Lung microvascular endothelial cell (primary cell): ENCODE measurements at regions not wholly inside any gene's neighbourhood (a gene's known extent, or its start where the extent isn't known, plus 50 kb on each side); places are given as distances from the start of the nearest gene placed in this dataset.
A peak's percentile ranks its signal among the peaks of the same experiment; 100 is the strongest.

Experiments used
- DNase-seq, 2 donors: peaks; one replicate each; pipeline versions ENCODE4 v3.0.0 to v3.0.0-alpha.2; 2010; ENCODE audit warnings: low read depth in 2 of 2

DNA sequence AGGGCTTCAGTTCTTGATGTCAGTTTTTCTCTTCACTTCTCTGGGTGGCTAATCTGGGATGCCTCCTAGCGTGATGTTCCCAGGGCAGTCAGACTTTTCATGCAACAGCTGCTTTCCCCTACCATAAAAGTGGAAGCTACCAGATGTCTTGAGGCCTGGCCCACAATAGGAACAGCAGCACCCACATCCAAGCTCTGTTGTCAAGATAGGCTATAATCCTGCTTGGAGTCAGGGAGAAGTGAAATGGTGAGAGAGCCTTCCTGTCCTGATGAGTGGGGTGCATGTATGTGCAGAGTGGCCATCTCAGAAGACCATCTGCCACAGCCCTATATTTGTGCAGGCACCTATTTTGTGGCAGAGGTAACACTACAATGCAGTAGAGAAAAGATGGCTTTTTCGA lies 108.0 kb downstream of the HTR5A start:
- no peak for DNase-seq

DNA sequence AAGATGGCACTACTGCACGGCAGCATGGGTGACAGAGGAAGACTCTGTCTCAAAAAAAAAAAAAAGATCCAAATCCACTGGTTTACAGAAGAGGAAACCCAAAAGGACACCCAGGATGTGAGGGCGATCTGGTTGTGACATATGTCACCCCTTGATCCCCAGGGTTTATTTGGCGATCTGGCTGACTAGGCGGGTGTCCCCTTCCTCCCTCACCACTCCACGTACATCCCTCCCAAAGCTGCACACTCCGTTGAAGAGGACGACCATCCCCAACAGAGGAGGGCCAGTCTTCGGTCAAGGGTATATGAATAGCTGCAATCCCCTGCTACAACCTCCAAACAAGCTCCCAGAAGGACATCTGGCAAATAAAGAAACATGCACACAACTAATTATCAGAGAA lies 111.6 kb downstream of the HTR5A start:
- no peak for DNase-seq

DNA sequence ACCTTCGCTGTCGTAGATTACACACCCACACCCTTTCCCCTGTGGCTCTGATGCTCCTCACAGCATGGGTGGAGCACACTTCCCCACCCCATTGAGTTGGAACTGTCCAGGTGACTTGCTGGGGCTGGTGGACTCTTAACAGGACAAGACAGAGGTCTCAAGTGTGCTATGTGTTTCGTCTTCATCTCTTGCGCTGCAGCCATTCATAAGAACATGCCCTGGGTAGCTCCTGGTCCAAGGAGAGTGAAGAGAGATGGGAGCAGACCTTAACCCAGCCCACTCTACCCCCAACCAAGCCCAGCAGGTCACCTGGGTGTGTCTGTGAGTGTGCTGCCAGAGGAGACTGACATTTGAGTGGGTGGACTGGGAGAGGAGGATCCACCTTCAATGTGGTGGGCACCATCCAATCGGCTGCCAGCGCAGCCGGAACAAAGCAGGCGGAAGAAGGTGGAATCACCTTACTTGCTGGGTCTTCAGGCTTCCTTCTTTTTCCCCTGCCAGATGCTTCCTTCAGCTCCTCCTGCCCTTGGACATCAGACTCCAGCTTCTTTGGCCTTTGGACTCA lies 112.4 kb downstream of the HTR5A start:
- DNase-seq: no peak

DNA sequence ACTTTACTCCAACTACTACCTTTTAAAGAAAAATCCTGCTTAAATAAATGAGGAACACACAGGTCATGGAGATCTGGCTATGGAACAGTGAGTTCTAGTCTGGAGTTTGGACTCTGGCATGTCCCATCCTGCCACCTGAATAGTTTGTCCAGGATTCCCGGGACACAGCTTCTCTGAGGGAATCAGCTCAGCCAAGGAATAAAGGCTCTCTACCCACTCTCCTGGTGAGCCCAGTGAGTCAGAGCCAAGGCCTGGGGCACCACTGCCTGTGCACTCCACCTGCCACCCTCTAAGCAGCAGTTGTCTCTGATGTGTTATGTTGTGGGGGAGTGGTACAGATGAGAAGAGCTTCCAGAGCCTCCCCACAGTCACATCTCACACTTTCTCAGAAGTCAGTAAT lies 113.5 kb downstream of the HTR5A start:
- DNase-seq: no peak

DNA sequence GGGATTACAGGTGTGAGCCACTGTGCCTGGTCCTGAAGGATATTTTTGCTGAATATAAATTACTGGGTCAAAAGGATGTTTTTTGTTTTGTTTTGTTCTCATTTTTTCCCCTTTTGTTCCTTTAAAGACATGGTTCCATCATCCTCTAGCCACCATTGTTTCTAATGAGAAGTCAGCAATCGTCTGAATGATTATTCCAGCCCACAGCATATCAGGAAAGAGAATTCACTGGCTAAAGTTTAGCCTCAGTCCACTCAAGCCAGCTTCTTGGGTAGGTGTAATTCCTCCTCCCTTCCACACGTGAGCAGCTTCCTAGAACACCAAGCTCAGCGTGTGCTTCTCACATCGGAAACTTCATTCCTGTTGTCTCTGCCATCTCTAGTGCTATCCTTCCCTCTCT lies 112.8 kb upstream of the INSIG1 start:
- no peak for DNase-seq

DNA sequence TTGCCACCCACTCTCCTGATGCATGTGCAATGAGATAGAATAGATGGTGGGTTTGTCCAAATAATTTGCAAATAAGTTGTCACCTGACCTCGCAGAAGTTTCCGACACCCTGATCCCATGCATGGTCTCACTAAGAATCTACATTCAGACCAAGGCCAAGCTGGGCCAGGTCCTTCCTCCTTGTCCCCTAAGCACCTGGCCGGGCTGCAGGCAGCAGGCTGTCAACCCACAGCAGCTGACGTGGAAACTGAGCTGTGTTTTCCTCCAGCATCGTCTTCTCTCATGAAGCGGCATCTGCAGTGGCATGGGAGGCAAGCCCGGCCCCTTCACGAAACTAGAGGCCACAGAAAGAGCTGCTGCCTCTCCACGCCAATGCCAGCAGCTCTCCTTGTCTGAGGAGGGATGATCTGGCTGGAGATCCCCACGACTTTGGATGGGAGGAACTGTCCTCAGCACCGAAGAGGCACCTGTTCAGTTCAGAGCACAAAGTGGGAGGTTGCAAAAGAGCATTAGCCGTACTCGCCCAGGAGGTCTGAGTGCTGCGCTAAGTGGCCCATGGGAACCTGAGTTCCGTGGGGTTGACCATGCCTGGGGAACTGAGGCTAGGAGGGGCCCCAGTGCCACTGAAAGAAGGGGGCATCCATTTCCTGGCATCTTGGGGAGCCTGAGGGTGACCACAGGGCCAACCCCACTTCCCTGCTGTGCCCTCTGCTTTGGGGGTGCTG lies 110.5 kb upstream of the INSIG1 start:
- no peak for DNase-seq

DNA sequence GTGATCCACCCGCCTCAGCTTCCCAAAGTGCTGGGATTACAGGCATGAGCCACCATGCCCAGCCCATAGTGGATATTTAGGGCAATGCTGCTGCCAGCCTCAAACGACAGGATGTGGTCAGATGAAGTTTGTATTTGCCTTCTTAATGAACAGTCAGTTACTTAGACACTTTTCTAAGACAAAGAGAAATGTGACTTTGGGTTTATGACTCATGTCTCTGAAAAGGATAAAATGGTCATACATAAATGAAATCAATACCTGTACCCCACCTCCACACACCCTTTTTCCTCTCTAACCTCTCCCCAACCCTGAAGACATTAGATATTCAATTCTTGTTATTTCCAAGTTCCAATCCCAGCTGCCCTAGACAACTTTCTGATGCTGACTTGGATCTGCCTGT lies 109.3 kb upstream of the INSIG1 start:
- no peak for DNase-seq

DNA sequence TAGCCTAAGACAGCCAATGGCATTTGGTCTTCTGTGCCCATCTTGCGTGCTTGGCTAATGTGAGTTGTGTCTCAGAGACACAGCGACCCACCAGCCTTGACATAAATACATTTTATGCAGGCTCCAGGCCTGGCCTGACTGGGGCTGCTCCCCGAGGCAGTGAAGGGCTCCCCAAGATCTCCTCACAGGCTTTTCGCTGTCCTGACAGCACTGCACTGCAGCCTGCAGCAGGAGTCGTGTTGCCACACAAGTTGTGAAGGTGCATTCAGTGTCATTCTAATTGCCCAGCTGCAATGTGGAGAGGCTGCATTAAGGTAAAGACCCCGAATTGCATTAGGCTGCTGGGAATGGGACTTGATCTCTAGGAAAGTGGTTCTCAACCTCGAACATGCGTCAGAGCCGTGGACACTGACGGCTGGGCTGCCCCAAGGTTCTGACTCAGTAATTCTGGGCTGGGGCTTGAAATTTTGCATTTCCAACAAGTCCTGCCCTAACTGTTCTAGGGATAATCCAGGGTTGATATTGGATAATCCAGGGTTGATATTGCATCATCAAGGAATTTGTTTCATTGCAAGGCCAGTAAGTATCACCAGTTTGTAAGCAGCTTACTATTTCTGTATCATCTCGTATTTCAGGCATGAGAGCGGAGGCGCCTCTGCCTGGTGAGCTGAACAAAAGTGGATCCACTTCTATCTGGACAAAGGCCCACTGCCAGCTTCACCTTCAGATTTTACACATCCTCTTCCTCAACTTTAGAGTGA lies 108.7 kb upstream of the INSIG1 start:
- no peak for DNase-seq

DNA sequence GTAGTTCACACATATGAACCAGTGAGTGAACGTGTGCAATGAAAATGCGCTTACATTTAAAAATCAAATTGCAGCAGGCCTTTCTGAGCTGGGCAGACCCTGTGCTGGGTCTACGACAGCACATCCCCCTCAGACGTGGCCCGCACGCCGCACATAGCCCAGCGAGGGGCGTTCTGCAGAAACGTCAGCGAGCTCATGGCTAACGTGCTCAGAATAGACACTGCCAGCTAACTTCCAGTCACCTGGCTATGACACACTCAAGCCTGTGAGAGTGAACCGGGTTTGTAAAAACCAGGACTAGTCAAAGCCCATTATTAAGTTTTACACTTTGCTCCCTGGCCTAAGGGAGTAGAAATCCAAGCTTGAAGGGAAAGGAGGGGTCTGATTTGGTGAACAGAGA lies 108.1 kb upstream of the INSIG1 start:
- DNase-seq: no peak

DNA sequence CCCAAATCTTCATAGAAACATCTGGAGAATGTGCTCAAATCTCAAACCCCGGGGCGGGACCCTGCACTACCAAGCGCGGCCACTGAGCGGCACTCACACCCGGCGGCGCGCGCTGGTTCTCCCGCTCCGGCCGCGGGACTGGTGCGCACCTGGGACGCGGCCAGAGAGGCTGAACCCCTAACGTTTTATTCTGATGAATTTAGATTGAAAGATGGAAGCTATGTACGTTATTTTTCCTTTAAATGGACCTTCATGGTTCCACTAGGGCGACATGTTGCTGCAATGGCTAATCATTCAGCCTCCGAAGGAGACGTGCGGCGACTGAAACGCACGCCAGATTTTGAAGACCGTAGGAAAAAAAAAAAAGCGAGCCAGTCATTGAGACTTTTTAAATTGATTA lies 107.0 kb upstream of the INSIG1 start:
- DNase-seq: peak; percentile 41 to 55

DNA sequence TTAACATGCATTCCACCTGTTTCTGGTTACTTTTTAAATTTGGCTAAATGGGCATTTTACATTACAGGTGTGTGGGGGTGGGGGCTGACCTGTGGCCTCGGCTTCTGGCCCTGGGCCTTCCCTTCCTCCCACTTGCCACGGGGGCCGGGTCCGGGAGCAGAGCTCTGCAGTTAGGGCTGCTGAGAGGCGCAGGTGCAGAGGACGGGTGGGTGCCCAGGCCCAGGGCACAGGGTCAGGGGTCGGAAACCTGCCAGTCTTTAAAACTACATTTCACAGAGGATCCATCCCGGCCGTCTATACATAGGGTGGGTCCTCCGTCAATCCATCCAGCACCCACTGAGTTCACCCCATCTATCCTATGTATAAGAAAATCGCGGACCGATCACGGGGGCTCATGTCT lies 106.5 kb upstream of the INSIG1 start:
- DNase-seq: no peak

DNA sequence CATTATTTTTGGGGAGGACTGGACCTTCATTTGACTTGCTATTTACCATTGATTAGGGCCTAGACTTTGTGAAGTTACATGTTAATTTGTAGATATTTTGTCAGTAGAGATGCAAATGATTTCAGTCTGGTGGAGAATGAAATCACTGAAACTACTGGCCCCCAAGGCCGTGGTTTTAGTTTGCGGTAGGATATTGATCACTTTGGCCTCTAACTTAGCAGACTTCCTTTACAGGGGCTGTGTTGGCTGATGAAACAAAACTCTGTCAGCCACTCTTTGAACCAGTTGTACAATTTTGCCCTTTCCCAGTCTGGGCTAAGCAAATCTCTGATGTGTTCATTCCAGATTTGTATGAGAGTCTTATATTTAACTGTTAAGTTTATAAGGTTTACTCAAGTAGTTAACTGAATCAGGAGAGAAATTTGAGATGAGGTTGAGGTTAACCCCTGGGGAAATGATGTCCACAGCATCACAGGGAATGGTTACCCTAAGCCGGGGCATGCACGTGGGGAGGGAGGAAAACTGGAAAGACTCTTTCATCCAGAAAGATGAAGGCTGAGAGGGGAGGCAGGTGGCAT lies 105.7 kb upstream of the INSIG1 start:
- no peak for DNase-seq

DNA sequence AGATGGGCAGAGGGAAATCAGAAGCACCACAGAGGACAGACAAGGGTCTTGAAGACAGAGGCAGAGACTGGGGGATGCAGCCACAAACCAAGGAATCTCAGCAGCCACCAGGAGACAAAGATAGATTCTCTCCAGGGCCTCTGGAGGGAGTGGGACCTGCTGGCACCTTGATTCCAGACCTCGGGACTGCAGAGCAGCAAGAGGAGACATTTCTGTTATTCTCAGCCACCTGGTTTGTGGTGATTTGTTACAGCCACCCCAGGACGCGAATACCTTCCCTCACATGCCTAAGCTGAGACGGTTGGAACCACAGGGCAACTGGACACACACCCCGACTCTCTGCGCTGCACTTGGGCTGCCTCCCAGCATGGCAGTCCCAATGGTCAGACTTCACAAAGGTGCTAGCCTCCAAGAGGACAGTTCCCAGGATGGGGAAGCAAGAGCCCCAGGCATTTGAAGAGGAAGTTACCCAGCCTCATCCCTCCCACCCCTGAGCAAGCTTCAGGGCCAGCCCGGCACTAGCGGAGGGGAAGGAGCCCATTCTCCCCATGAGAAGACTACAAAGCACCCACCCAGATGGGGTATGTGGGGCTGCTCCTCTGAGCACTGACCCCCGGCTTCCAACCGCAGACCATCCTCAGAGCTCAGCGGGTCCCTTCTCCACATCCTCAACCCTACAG lies 104.6 kb upstream of the INSIG1 start:
- DNase-seq: no peak

DNA sequence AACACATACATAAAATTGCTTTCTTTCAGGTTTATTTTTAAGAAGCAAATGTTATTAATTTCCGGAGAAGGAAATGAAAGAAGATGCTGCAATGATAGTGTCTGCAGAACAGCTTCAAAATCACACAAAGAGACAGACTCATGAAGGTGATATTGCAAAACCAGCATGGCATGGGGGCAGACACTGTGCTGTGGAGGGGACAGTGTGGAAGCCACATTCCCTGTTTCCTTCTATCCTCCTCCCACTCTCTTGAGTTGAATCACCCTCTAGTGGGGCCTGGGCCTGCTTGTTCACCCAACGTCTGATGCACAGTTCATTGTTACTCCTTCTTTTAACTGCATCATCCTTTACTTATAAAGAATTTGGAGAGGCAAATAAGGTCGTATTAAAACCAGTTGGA lies 104.0 kb upstream of the INSIG1 start:
- no peak for DNase-seq

DNA sequence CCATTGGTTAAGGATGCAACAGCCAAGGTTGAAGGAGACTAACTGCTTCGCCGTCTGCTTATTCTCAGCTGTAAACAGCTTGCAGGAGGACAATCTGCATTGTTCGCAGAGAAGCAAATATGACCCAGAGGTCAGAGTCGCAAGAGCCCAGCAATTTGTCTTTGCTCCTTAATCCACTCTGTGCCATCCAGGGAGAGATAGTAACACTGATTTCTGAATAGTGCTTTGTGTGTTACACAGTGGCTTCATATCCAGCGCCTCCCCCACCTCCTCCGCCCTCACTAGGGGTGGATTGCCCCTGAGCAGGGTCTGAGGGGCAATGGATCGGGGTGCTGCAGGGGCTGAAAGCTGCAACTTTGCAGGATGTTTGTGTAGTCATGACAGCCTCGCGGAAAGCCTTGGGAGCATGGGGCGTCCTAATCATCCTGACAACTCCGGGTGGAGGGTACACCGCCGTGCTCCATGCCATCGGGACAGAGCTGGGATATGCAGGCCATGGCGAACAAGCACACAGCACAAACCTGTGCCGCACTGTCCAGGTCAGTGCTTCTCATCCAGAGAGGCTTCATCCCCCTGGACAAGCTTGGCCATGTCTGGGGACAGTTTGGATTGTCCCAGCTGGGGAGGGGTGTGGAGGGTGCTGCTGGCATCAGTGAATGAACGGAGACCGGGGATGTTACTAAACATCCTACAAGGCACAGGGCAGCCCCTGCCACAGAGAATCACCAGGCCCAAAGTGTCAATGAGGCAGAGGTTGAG lies 103.1 kb upstream of the INSIG1 start:
- DNase-seq: no peak

DNA sequence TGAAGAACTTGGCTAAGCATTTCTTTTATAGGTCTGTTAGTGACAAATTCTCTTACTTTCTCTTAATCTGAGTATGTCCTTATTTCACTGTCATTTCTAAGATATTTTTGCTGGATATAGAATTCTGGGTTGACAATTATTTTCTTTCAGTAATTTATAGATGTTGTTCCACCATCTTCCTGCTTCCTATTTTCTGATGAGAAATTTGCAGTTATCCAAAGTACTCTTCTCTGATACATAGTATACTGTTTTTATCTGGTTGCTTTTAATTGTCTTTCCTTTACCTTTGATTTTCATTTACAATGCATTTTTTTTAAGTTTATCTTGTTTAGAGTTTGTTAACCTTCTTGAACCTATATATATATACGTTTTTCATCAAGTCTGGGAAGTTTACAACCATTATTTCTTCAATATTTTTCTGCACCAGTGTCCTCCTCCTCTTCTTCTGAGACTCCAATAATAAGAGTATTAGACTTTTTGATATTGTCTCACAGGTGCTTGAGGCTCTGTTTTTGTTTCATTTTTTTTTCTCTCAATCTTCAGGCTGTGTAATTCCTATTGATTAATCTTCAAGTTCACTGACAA lies 101.6 kb upstream of the INSIG1 start:
- no peak for DNase-seq

DNA sequence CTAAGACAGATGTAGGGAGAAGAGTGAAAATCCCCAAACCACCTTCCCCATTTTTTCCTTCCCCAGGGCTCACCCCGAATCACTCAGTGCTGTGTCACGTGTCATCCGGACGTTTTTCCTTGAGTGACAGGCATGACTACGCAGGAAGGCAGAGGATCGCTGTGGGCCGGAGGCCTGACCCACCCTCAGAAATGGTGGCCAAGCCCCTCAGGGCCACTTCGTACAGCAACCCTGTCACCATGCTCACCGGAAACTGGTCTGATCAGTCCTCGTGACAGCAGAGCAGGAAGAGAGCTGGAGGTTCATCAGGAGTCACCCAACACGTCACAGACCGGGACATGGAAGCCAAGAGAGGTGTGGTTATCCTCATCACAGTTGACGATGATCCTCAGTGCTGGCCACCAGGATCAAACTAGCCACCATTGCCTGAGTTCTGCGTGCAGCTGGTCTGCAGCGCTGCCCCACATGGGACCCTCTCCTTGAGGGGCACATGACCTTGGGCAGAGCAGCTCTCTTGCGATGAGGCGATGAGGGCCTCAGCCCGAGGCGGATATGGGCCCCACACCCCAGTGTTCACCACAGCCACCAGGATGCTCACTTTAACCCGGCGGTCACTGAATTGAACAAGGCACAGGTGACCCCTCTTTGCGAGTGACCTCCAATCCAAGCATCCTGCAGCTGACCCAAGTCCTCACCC lies 99.3 kb upstream of the INSIG1 start:
- DNase-seq: no peak

DNA sequence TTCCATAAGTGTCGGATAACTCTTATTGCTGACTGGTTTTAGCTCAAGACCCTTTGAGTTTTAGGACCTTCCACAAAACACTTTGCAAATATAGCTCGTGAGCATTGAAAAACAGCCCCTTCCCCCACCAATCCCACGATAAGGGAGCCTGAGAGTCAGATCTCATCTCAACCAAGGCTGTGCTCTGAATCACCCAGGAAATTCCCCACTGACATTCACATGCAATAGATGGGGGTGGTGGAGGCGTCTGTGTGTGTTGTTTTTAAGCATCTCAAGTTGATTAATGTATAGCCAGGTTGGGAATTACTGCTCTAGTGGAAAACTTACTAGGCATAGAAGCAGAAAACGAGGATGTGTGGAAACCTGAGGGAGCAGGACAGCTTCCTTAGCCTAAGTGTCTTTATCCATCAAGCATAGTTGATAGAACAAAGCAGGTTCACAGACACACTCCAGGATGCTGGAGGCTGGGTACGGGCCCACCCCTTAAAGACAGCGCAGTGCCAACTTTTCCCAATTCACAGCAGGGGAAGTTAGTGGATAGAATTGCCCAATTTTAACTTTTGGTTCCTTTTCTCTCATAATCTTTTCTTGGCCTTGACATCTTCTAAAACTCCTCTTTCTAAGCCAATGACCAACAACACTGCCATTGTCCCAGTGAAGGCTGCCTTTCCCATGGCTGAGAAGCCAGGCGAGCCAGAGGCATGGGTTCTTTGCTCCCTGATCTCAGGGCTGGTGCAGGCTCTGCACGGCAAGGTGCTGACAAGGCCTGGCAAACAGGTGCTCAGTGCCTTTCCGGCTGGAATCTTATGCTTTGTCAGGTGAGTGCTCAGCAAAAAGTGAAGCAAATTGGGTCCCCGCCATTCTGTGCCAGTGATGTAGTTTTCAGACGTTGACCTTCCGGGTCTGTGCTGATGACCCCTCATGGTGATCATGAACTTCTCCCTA lies 98.5 kb upstream of the INSIG1 start:
- peak in 1 of 2 donors; percentile 59 for DNase-seq
